HG03571 (cell line): ENCODE measurements at regions not wholly inside any gene's neighbourhood (a gene's known extent, or its start where the extent isn't known, plus 50 kb on each side); places are given as distances from the start of the nearest gene placed in this dataset.

Source experiments
- ATAC-seq: cut with Tn5 transposase; IDR thresholded peaks from one replicate; pipeline ENCODE4 v1.9.1; 2021; ENCODE audit not compliant: unreplicated experiment

DNA sequence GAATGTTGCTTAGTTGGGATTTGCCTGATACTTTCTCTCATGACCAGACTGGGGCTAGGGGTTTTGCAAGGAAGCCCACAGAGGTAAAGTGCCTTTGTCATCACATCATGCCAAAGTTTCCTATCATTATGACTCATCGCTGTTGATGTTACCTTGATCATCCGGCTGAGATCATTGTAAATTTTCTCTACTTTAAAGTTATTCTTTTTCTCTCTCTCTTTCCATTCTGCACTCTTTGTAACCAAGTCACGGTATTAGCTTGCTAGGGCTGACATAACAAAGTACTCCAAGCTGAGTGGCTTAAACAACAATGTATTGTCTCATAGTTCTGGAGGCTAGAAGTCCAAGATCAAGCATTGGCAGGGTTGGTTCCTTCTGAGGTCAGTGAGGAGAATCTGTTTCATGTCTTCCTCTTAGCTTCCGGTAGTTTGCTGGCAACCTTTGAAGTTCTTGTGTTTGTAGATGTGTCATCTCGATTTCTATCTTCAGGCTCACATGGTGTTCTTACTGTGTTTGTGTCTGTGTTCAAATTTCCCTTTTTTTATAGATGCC lies 113.0 kb downstream of the DTHD1 start:
- ATAC-seq, result peak; percentile 45

DNA sequence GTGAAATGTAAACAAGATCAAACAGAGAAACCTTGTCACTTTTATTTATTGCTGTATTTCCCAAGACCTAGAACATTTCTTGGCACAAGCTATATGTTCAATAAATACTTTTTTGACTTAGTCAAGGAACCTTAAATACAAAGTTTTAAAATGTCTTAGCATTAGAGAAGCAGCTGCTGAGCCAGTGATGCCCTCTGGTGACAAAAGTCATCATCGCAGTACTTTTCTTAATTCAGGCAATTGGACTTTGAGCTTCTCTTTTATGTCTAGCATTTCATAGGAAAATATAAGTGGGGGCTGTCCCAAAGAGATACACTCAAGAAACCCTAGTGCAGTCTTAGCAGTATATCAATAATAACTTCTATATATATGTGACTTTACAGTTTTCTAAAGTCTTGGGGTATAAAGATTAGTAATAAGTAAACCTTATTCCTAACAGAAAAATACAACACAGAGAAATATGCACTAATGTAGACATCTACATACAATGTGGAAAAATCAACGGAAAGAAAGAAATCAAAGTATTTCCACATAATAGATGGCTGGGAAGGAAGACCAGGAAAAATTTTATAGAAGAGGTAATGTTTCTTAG lies 118.4 kb downstream of the DTHD1 start:
- ATAC-seq, result peak; percentile 46

DNA sequence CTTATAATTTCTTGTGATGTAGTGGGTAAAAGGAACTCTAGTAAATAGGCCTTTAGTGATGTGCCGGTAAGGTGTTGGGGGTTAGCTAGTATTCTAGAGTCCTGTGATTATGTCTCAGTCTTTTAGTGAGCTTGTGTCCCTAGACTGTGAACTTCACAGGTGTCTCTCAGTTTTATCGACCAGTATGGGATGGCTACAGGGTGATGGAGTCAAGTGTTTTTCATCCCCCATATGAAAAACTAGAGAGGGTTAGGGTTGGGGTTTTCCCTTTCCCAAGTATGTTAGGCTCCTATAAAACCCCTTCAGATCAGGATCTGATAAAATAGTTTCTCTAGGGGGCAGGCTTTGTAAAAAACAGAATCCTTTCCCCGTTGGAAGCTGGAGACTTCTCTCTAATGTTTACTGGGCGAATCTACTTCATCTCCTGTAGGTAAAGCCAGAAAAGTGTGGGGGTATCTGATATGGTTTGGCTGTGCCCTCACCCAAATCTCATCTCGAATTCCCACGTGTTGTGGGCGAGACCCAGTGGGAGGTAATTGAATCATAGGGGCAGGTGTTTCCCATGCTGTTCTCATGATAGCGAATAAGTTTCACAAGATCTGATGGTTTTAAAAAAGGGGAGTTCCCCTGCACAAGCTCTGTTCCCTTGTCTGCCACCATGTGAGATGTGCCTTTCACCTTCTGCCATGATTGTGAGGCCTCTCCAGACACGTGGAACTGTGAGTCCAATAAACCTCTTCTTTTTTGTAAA lies 120.8 kb downstream of the DTHD1 start:
- ATAC-seq, result no peak

DNA sequence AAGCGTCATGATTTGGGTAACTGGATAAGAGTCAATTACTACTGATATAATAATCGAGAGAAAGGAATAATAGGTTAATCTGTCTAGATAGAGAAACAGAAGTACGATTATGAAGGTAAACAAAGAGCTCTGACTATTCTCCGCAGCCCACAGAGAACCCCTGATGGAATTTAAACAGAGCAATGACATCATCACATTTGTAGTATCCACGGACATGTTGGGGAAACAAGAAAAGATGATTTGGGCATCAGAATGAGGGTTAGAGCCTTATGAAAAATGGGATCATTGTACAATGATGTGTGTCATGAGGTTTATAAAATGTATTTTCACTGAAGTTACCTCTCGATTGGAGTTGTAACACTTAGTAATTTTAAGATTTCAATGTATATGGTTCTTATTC lies 129.9 kb downstream of the DTHD1 start:
- ATAC-seq, result no peak

DNA sequence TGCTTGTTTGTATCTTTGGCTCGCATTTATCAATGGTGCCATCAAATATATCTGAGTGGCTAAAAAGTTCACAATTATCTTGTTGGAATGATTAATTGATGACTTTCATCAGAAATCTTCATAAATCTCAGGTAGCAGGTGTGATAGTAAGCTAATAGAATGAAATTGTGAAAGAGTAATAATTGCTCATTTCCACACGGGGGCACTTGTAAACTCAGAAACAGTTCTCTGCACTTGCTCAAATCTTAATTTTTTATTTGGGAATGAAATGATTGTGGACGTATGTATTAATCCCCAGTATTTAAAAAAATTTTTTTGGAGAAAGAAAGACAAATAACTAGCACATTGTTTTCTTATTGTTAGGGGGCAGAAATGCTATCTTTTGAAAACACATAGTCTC lies 132.8 kb downstream of the DTHD1 start:
- no peak for ATAC-seq

DNA sequence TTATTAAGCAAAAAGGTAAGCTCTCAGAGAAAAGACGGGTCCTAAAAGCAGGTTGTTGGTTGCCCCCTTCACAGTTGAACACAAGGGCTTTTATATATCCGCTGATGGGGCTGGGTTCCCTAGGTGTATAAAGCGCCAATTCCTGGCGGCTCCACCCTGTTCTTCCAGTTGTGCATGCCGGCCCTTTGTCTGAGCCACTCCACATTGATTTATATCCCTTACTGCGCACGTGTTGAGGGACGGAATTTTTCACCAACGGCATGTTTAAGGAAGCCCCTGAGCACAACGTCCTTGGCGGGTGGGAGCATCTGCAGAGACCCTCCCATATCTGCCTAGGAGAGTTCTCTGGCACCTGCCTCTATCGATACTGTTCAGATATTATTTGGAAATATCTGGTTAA lies 135.7 kb downstream of the DTHD1 start:
- ATAC-seq, result no peak

DNA sequence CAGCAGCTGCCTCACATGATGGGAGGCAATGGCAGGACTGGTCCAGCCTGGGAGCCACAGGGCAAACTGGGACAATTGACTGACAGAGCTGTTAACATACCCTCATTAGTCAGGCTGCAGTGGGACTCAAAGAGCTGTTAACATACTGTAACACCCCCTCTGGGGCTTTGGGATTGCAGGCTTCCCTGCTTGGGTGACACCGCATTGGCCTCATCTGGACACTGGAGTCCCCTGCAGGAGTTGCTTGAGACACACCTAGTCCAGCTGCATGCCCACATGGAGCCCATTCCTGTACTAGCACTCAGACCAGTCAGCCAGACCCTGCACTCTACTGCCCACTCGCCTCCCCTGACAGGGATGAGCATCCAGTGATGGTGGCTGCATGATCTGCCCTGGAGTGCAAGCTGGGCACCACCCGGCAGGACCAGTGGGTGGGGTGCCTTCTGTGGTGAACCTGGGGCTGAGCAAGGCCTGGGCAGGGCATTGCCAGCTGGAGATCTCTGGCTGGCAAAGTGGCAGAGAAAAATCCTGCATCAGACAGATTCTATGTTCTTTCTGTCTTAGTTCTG lies 138.8 kb downstream of the DTHD1 start:
- no peak for ATAC-seq

DNA sequence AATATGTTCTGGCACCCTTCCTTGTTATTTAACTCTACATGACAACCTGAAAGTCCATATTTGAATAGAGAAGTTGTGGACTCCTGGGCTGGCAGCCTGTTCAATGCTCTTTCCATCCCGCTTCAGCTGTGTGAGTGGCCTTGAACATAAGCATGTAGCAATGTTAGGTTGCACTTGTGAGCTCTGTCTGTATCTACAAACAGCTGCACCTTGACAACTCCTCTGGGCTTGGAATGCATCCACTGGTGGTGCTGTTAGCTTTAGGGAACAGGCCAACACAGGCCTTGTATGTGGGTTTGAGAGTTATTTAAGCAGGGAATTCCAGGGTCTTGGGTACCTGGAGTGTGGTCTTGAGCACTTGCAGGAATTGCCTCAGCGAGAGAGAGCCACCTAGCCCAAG lies 141.2 kb downstream of the DTHD1 start:
- ATAC-seq, result no peak

DNA sequence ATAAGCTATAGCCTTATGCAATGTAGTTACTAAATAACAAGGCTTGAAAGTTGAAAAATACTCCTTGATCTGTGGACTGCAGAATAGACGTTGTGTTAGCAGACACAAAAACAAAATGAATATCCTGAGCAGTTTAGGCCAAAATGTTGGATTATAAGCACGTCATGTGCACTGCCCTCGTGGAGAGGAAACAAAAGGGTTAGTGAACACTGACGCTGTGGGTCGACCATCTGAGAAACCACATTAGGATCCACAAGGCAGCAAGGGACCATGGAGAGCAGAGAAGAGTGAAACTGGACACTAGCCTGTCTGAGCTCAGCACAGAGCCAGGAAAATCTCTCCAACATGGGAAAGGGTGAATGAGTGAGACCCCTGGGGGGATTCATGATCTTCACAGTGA lies 145.3 kb downstream of the DTHD1 start:
- ATAC-seq, result no peak

DNA sequence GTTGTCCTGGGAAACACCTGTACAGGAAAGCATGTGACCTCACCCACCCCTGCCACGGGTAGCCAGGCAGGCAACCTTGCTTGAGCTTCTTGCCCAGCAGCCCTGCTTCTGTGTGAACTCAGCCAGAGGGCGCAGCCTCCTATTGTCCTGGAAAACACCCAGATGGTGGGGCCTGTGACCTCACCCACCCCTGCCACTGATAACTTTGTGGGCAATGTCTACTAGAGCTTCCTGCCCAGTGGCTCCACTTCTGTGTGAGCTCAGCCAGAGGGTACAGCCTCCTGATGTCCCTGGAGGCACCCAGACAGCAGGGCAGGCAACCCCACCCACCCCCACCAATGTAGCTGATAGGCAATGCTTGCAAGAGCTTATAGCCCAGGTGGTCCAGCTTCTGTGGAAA lies 146.3 kb downstream of the DTHD1 start:
- no peak for ATAC-seq

DNA sequence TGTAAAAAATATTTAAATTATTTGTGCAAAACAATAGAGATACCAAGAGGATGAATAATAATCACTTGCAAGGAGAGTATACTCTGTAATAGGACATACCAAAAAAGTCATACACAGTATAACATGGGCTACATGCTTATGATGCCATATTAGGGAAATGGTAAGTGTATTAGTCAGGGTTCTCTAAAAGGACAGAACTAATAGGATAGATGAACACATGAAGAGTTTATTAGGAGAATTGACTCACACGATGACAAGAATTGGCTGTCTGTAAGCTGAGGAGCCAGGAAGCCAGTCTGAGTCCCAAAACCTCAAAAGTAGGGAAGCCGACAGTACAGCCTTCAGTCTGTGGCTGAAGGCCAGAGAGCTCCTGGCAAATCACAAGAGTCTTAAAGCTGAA lies 151.2 kb downstream of the DTHD1 start:
- ATAC-seq, result no peak

DNA sequence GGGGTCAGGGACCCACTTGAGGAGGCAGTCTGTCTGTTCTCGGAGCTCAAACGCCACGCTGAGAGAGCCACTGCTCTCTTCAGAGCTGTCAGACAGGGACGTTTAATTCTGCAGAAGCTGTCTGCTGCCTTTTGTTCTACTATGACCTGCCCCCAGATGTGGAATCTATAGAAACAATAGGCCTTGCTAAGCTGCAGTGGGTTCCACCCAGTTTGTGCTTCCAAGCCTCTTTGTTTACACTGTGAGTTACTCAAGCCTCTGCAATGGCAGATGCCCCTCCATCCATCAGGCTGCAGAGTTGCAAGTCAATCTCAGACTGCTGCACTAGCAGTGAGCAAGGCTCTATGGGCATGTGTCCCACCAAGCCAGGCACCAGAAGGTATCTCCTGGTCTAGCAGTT lies 158.1 kb downstream of the DTHD1 start:
- no peak for ATAC-seq

DNA sequence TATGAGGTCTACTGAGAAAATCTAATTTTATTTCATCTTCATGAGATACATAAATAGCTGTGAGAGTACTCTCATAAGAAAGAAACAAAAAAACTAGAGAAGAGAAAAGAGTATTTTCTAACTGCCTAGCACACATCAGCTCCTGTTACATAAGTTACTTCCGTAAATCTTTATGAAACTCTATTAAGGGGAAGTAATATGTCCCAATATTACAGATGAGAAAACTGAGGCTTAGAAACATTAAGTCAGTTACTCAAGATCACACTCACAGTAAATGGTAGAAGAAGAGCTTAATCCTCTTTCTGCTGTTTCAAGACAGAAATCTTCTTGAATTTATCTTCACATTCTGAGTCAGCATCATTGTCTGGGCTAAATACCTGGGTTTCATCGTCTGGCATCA lies 164.1 kb downstream of the DTHD1 start:
- ATAC-seq, result no peak

DNA sequence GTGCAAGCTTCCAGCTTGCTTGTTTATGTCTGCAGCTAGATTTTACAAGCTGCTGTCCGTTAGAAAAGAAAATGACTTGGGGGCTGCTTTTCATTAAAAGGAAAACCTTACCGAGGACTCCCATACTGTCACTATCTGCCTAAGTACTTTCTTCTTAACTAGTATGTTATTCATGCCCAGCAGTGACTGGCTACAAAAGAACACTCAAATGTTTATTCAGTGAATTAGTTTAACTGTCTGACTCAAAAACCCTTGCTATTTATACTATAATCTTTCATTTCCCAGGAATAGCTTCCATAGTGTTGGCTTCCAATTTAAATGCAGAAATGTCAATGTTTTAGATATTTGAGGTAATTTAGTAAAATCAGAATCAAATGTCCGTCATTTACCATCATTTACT lies 164.9 kb downstream of the DTHD1 start:
- no peak for ATAC-seq

DNA sequence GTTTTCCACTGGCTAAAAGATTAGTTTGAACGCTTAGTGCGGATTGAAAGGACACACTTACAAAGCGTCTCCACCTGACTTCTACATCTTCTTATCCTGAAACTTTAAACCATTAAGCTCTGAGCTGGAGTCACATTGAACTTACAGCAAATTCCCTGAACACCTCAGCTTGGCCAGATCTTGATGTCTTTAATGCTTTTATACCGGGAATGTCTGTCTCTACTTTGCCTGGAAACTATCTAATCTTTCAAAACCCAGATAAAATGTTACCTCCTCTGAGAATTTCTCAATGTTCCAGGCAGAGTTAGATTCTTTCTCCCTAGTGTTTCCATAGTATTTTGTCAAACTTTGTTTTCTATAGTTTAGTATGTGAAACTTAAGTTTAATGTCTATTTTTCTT lies 179.9 kb downstream of the DTHD1 start:
- ATAC-seq, result no peak

DNA sequence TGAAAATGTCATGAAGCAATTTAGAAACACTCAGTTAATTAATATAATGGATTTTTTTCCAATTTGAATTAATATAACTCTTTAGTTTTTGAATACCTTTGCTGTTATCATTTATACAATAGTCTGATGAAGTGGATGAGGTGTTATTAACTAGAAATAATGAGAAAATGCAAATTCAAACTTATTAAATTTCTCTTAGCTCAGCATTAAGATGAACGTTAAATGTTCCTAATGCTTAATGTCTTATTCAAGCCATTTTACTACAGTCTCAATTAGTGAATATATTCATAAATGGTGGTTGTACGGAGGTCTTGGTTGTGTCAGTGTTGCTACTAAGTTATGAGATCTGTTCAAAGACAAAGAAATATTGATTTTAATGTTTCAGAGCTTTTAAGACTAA lies 186.3 kb downstream of the DTHD1 start:
- no peak for ATAC-seq

DNA sequence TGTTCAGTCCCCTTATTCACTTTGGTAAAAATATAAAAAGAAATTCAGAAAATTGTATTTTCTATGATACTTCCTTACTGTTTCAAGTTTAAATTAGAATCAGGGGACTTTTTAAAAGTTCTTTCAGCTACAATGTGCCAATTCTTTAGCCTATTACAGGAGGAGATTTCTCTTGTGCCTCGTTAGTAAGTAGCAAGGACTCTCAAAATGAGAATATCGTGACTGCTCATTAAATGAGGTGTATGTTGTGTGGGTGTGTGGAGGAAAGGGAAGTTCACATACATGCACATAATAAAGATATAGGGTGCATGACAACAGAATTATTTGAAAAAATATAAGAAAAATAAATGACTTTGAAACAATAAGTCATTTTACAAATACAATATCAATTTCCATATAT lies 190.5 kb downstream of the DTHD1 start:
- ATAC-seq, result no peak

DNA sequence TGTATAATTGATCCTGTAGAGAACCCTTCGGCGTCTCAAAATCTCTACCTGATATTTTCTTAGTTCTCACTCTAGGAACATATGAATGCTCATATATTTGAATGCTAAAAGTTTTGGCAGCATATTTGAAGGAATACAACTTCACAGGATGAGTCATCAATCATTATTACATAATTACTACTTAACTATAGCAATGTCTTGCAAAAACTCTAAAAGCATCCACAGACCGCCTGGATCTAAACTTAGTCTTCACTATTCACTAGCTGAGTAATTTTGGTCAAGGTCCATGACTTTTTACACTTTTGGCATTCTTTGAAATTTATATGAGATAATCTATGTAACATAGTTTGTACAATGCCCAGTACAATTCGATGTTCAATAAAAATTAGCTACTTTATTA lies 194.7 kb downstream of the DTHD1 start:
- no peak for ATAC-seq

DNA sequence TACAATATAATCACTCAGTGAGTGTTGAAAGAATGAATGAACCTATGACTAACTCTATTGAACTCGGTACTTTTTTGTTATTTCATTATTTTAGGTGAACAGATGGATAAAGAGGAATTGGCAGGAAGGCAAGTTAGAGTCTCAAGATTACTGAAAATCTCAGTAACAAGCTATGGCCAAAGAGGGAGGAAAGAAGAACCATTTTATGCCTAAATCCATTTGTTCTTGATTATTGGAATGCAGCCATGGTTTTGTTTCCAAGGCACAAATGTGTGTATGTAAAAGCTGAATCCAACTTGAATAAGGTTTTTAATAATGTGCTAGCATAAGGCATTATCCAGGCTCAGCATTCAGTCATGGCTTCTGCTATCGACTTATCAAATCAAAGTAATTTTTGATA lies 196.4 kb downstream of the DTHD1 start:
- ATAC-seq, result no peak

DNA sequence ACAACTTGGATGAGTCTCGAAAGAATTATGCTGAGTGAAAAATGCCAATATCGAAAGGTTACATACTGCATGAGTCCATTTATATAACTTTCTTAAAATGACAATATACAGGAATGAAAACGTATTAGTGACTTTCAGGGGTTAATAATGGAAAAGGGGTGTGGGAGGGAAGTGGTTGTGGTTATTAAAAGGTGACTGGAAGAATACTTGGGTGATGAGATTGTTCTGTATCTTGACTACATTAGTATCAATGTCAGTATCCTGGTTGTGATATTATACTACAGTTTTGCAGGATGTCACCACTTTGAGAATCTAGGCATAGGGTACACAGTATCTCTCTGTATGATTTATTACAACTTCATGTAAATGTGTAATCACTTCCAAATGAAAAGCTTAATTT lies 204.5 kb downstream of the DTHD1 start:
- no peak for ATAC-seq

DNA sequence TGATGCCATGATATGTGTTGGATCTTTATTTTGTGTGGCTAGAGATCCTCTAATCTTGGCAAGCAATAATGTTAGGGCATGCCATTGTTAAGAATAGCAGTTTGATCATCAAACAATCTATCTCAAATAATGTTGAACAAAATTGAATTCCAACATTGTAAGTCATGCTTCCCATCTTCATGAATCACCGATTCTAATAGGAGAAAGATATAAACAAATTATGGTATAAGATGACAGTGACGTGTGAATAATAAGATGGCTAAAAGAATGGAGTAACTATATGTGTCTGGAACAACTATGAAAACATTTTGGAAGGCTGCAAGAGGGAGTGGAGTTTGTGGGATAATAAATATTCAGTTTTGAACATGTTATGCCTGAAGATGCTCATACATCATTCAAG lies 208.4 kb downstream of the DTHD1 start:
- no peak for ATAC-seq

DNA sequence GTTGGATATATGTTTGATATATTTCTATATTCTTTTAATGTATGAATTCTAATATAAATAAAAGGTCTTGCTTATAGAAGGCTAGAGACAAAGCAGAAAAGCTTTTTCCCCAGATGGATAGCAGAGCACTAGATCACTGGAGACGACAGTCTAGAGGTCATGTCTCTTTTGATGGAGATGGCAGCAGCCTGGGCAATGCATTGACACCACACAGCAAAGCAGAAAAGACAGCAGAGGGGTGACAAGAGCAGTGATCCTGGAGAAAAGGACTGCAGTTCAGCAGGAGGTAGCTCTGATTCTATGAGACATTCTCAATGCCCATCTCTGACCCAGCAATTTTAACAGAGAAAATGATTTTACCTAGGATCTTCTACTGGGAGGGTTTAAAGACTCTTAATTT lies 210.6 kb downstream of the DTHD1 start:
- no peak for ATAC-seq
